ENCODE measurements at regions not wholly inside any gene's neighbourhood (a gene's known extent, or its start where the extent isn't known, plus 50 kb on each side); places are given as distances from the start of the nearest gene placed in this dataset.
A peak's percentile ranks its signal among the peaks of the same experiment; 100 is the strongest.
"Not testable (repeated sequence)": the region's sequence is repeated elsewhere in the genome, so short reads cannot be mapped to it uniquely, and the experiment has no call there.

- DNase-seq = no peak
Observed at GRCh38 chr9:81058782-81059181, 630.6 kb downstream of the TLE1 start.

GRCh38 chr9:81053298-81054025 lies 635.9 kb downstream of the TLE1 start:
- no peak for DNase-seq

GRCh38 chr9:81052846-81053245 lies 636.5 kb downstream of the TLE1 start:
- DNase-seq = no peak

GRCh38 chr9:81047280-81047679 lies 642.1 kb downstream of the TLE1 start:
- DNase-seq = no peak

GRCh38 chr9:81045658-81046057 lies 643.7 kb downstream of the TLE1 start:
- DNase-seq = no peak

- no peak for DNase-seq
Observed at GRCh38 chr9:81037889-81038288, 651.5 kb downstream of the TLE1 start.

- DNase-seq = no peak
Observed at GRCh38 chr9:81035601-81036000, 653.7 kb downstream of the TLE1 start.

- DNase-seq = no peak
Observed at GRCh38 chr9:81035171-81035570, 654.2 kb downstream of the TLE1 start.

- DNase-seq = no peak
Observed at GRCh38 chr9:81032831-81033230, 656.5 kb downstream of the TLE1 start.

GRCh38 chr9:81032030-81032572 lies 657.2 kb downstream of the TLE1 start:
- no peak for DNase-seq

- DNase-seq = no peak
Observed at GRCh38 chr9:81031422-81032029, 657.8 kb downstream of the TLE1 start.

- no peak for DNase-seq
Observed at GRCh38 chr9:81030027-81030426, 659.3 kb downstream of the TLE1 start.

GRCh38 chr9:81028504-81028903 lies 660.8 kb downstream of the TLE1 start:
- DNase-seq = no peak

GRCh38 chr9:81022177-81022576 lies 667.2 kb downstream of the TLE1 start:
- DNase-seq = no peak

- DNase-seq = not testable (repeated sequence)
Observed at GRCh38 chr9:81014945-81015344, 674.4 kb downstream of the TLE1 start.

GRCh38 chr9:81013191-81013590 lies 676.2 kb downstream of the TLE1 start:
- DNase-seq = not testable (repeated sequence)

GRCh38 chr9:81002906-81003305 lies 686.4 kb downstream of the TLE1 start:
- no peak for DNase-seq

GRCh38 chr9:81002242-81002641 lies 687.1 kb downstream of the TLE1 start:
- peak; percentile 25 for DNase-seq

- DNase-seq = no peak
Observed at GRCh38 chr9:80995759-80996158, 693.6 kb downstream of the TLE1 start.

- no peak for DNase-seq
Observed at GRCh38 chr9:80994892-80995291, 694.5 kb downstream of the TLE1 start.

GRCh38 chr9:80985595-80985994 lies 703.8 kb downstream of the TLE1 start:
- not testable (repeated sequence) for DNase-seq

- DNase-seq = no peak
Observed at GRCh38 chr9:80976403-80976802, 712.9 kb downstream of the TLE1 start.

- DNase-seq = not testable (repeated sequence)
Observed at GRCh38 chr9:80970377-80970776, 719.0 kb downstream of the TLE1 start.

GRCh38 chr9:80968611-80969010 lies 720.7 kb downstream of the TLE1 start:
- no peak for DNase-seq
